GM19452 (cell line): ENCODE measurements at regions not wholly inside any gene's neighbourhood (a gene's known extent, or its start where the extent isn't known, plus 50 kb on each side); places are given as distances from the start of the nearest gene placed in this dataset.

Experiments
- ATAC-seq: cut with Tn5 transposase; IDR thresholded peaks from one replicate; pipeline ENCODE4 v1.9.1; 2021; ENCODE audit not compliant: unreplicated experiment

DNA sequence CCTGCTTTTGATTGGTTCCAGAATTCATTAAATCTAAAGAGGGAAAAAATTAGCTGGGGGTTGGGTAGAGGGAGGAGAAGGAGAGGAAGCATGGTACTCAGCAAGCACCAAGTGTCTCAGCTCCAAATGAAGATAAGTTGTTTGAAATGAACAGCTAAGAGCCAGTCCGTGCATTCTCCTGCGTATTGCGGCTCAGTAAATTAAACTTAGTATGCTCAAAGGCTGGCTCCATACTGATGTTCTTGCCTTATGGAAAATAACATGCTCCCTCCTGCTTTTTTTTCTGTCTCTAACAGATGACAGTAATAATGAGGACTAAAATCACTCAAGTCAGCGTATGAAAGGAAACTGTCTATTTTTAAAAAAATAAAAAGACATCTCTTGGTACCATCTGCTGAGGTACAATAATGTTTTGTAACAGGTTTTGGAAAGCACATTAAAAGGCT is 161.0 kb downstream of the SPATA31D1 start:
- no peak for ATAC-seq

DNA sequence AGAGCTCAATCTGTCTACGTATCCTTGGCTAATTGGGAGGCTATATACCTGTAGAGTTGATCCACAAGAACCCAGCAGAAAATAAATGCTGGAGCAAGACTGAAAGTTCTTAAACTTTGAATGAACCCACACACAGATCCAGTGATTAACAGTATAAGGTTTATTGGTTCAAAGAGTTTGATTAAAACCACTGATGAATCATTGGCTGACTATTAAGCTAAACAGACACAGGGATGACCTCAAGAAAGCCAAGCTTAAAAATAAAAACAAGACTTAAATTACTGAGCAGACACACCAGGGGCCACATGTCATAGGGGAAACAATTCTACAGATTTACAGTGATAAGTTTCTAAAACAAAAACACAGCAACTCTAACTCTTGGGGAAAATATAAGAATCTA is 163.6 kb downstream of the SPATA31D1 start:
- ATAC-seq: no peak

DNA sequence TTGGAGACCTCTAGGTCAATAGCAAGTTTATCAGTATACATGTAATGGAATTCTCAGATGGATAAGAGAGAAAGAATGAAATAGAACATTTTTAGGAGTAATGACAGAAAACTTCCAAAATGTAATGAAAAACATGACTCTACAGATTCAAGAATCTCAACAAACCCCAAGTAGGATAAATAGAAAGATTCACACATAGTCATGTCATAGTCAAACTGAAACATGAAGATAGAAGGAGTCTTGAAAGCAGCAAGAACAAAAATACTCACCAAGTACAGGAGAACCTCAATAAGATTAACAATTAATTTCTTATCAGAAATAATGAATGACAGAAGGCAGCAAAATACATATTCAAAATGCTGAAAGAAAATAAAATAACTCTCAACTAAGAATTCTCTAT is 164.5 kb downstream of the SPATA31D1 start:
- ATAC-seq: no peak

- no peak for ATAC-seq
Observed at GRCh38 chr9:82154573-82154972, 166.0 kb downstream of the SPATA31D1 start.

DNA sequence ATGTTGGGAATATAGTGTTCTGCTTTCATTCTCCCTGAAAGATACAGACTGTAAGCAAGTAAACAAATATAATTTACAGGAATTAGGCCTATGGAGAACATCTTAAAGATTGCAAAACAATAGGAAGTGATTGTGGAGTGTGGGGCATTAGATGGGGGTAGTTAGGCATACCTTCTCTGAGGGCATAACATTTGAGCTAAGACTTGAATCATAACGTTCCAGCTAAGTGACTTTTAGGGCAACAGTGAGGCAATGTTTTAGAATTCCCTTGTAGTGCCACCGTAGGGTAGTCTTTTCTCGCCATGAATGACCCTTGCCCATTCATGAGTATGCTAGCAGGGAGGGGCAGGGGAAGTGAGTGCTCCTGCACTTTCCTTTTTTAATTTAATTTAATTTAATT is 173.3 kb downstream of the SPATA31D1 start:
- ATAC-seq: no peak

DNA sequence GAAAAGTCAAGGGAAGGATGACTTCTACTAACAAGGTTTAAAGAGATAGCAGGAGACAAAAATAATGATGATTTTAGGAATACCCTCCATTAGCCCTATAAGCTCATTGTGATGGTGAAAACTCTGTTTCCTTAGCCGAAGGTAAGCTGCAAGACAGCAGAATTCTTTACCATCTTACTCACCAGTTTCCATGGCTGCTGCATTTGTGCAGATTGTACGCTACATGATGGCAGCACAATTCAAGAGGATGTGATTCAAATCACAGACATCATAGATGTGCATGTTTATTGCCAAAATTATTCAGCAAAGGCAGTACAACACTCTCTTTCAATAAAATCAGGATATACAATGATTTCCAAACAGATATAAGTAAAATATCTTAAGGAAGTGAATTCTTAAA is 175.6 kb downstream of the SPATA31D1 start:
- no peak for ATAC-seq

GRCh38 chr9:82167296-82167695 is 178.7 kb downstream of the SPATA31D1 start:
- no peak for ATAC-seq

- ATAC-seq: no peak
Observed at GRCh38 chr9:82168585-82168984, 180.0 kb downstream of the SPATA31D1 start.

- no peak for ATAC-seq
Observed at GRCh38 chr9:82170866-82171265, 182.3 kb downstream of the SPATA31D1 start.

DNA sequence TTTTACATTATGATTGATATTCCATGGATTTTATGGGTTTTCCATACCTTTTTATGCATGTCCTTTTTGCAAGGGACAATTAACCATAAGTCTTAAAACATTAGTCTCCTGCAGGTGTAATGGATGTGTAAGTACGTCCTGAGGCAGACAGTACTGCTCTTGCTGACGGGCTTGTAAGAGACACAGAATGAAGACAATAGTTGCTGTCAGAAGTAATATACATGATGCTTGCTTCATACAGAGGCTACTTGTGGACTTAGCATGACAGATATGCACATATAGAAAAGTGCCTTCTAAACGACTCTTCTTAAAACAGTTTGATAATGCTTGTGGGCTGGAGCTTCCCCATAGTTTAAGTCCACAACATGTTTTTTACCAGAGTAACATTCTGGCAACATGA is 182.7 kb downstream of the SPATA31D1 start:
- no peak for ATAC-seq

GRCh38 chr9:82180711-82181110 is 192.1 kb downstream of the SPATA31D1 start:
- ATAC-seq: no peak

DNA sequence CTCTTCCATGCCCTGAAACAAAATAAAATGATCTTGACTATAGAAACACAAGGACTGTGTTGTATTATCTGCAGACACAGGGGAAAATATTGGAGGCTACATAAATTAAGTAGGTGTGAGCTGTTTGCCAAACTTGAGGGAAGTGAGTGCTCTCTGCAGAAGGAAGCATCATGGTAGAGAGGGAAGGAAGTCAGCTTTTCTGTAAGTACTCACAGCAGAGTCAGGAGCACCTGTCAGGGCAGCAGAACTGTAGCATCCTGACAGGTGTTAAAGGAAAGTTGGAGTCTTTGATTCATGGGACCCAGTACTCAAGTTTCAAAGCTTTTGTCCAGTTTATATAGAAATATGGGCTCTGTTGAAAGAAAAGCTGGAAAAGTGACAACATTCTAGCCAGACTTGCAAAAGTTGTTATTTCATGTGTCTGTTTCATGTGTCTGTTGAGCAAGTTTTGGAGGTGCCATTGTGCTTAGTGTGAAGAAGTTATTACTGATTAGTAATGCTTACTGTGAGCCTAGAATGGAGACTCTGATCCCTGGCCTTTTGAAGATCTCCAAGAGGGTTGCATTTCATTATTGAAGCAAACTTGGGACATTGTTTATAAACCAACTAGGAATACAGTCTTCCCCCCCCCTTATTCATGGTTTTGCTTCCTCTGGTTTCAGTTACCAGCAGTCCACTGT is 194.7 kb downstream of the SPATA31D1 start:
- ATAC-seq: no peak

DNA sequence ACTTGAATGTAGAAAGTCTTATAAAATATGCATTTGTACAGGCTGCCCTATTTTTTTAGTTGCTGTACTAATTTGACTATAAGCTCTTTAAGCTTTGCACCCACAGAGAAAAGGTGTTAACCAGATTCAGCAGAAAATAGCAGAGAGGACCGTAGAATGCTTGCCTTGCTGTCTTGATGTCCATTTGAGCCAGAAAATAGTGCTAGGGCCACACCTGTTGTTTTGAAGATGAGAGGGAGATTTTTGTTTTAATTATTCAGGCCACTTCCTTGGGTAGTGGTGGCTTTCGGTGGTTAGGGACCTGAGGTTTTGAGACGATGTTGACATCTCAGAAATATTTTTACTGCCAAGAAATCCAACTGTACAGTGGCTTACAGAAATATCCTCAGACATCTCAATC is 196.0 kb downstream of the SPATA31D1 start:
- peak; percentile 53 for ATAC-seq

DNA sequence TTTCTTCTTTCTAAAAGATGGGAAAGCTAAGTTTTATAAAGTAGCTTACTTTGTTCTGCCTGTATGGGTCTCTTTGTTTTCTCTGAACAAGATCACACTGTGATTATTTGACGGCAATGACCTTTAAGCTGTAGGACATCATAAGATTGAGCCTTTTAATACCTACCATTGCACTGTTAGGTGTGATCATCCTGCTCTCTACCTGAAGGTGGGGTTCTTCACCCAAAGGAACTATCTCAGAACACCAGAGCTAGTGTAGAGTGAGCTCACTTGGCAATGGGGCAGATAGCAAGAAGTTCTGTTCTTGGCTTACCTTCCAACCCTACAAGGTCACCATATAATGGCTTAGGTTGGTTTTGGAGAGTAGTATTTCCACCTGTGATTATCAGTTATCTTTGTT is 200.2 kb downstream of the SPATA31D1 start:
- ATAC-seq: no peak

GRCh38 chr9:82191082-82191770 is 202.7 kb downstream of the SPATA31D1 start:
- ATAC-seq: no peak

DNA sequence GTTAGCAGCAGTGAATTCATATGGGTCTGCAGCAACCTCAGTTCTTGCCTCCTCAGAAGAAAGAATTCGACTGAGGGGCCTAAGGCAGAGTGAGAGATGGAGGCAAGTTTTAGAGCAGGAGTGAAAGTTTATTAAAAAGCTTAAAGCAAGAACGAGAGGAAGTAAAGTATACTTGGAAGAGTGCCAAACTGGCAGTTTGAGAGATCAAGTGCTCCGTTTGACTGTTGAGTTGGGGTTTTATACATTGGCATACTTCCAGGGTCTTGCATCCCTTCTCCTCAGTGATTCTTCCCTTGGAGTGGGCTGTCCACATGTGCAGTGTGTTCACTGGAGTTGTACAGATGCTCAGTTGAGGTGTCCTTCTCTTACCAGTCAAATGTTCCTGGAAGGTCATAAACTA is 203.6 kb downstream of the SPATA31D1 start:
- no peak for ATAC-seq

DNA sequence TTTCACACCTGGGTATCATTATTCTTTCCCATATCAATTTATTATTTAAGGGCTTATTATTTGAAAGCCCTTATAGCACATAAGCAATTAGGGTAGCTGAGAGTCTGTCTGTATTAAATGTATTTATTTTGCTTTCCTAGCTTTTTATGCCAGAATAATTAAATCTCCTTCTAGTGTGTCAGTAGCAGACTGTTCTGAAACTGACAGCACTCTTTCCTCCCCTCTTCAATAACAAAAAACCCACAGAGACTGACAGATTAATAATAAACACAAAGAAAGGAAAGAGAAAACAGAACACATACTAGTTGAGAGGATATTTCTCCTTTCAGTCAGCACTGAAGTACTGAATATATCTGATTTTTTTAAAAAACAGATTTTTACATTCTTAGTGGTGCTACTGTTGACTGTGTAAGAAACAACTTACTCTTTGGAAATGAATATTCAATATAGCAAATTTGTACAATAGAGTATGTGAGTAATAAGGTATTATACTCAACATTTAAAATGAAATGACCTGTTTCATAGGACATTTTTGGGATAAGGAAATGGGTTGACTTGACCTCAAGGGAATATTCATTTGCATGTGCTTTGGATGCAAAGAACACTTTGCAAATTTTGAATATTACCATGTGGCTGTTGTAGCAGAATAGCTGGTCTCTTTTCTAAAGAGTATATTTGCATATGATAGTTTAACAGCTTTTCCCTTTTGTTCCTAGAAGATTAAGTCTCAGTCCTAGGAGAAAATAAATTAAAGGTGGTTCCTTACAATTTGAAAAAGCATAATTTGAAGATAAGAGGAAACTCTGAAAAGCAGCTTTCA is 208.3 kb downstream of the SPATA31D1 start:
- ATAC-seq: no peak

GRCh38 chr9:82201196-82201595 is 212.6 kb downstream of the SPATA31D1 start:
- ATAC-seq: no peak

DNA sequence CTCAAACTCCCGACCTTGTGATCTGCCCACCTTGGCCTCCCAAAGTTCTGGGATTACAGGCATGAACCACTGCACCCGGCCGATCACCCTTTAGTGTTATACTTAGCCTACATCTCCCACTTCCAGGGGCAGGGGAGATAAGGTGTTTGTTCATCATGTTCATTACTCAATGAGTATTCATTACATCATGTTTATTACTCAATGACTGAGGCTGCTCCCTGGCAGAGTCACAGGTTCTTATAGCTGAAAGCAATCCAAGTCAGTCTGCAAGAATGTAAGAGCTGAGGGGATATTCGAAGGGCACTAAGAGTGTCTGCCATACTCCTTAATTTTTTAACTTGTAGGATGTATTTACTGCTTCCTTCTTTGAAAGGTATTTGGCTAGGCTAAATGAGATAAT is 214.2 kb downstream of the SPATA31D1 start:
- ATAC-seq: no peak

- ATAC-seq: no peak
Observed at GRCh38 chr9:82206490-82206889, 217.9 kb downstream of the SPATA31D1 start.

DNA sequence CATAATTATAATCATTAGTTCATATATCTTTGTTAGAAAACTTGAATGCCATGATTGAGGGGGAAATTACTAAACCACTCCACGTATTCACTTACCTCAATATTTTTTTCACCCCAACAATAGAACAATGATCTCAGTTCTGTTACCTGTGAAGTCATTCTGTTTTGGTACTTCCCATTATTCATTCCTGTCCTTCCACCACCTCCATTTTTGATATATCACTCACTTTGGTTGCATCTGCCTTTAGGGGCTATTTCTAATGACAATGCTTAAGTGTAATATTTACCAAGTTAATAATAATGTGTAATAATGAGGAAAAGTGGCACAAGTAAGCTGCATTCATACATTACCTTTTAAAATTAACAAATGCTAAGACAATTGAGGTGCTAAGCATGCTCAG is 218.4 kb downstream of the SPATA31D1 start:
- no peak for ATAC-seq
